ENCODE measurements at regions not wholly inside any gene's neighbourhood (a gene's known extent, or its start where the extent isn't known, plus 50 kb on each side); places are given as distances from the start of the nearest gene placed in this dataset.

GRCh38 chr5:166302166-166302565 is 1989.3 kb upstream of the WWC1 start:
- DNase-seq = no peak

- no peak for DNase-seq
These were observed 1974.0 kb upstream of the WWC1 start for GRCh38 chr5:166317425-166317824.

GRCh38 chr5:166320920-166321480 is 1970.4 kb upstream of the WWC1 start:
- no peak for DNase-seq

GRCh38 chr5:166324372-166324771 is 1967.1 kb upstream of the WWC1 start:
- DNase-seq = no peak

GRCh38 chr5:166329149-166329800 is 1962.2 kb upstream of the WWC1 start:
- no peak for DNase-seq

- no peak for DNase-seq
These were observed 1961.4 kb upstream of the WWC1 start for GRCh38 chr5:166330036-166330435.

- DNase-seq = no peak
These were observed 1959.9 kb upstream of the WWC1 start for GRCh38 chr5:166331521-166331920.

GRCh38 chr5:166338801-166339200 is 1952.6 kb upstream of the WWC1 start:
- DNase-seq = no peak

GRCh38 chr5:166340039-166340438 is 1951.4 kb upstream of the WWC1 start:
- DNase-seq = no peak

GRCh38 chr5:166341740-166342337 is 1949.6 kb upstream of the WWC1 start:
- no peak for DNase-seq

- DNase-seq = no peak
These were observed 1949.0 kb upstream of the WWC1 start for GRCh38 chr5:166342402-166342801.

- DNase-seq = no peak
These were observed 1944.6 kb upstream of the WWC1 start for GRCh38 chr5:166346726-166347374.

GRCh38 chr5:166349046-166349445 is 1942.4 kb upstream of the WWC1 start:
- DNase-seq = no peak

- DNase-seq = no peak
These were observed 1937.9 kb upstream of the WWC1 start for GRCh38 chr5:166353580-166353979.

- no peak for DNase-seq
These were observed 1937.1 kb upstream of the WWC1 start for GRCh38 chr5:166354332-166354731.

- no peak for DNase-seq
These were observed 1935.3 kb upstream of the WWC1 start for GRCh38 chr5:166356096-166356495.

GRCh38 chr5:166358127-166358830 is 1933.2 kb upstream of the WWC1 start:
- DNase-seq = no peak

- DNase-seq = no peak
These were observed 1928.2 kb upstream of the WWC1 start for GRCh38 chr5:166363087-166363760.

GRCh38 chr5:166365164-166365563 is 1926.3 kb upstream of the WWC1 start:
- DNase-seq = no peak

- DNase-seq = no peak
These were observed 1924.1 kb upstream of the WWC1 start for GRCh38 chr5:166367391-166367790.

- no peak for DNase-seq
These were observed 1922.1 kb upstream of the WWC1 start for GRCh38 chr5:166369346-166369745.

GRCh38 chr5:166369807-166370206 is 1921.6 kb upstream of the WWC1 start:
- no peak for DNase-seq
